GM23338 (cell line): ENCODE measurements at regions not wholly inside any gene's neighbourhood (a gene's known extent, or its start where the extent isn't known, plus 50 kb on each side); places are given as distances from the start of the nearest gene placed in this dataset.

ENCODE experiments used
- ATAC-seq: fragments of 200-7000 bp; cut with Tn5 transposase; 3 replicates; pipeline ENCODE4 v1.9.1; 2020
- DNase-seq: peaks from one replicate; pipeline ENCODE4 v3.0.0-alpha.2; 2015; ENCODE audit warnings: low spot score
- H2AFZ ChIP-seq: fragments of 200-600 bp; sonication (generic); 2 replicates; pipeline ENCODE4 v1.8.0; 2016; ENCODE audit warnings: antibody characterized with exemption, mild to moderate bottlenecking, moderate library complexity
- H3F3A ChIP-seq: fragments of 200-600 bp; sonication (generic); replicated peaks from 2 replicates; pipeline ENCODE4 v1.8.0; 2017; ENCODE audit warnings: antibody characterized with exemption, mixed run types, low read depth
- H3K27ac ChIP-seq: fragments of 200-600 bp; sonication (generic); 2 replicates; pipeline ENCODE4 v1.6.1; 2016; ENCODE audit warnings: low read depth
- H3K27me3 ChIP-seq: fragments of 200-600 bp; sonication (generic); 2 replicates; pipeline ENCODE4 v1.8.0; 2016; ENCODE audit warnings: mild to moderate bottlenecking, mixed run types, moderate library complexity; ENCODE audit not compliant: insufficient read depth
- H3K36me3 ChIP-seq: fragments of 200-600 bp; sonication (generic); 2 replicates; pipeline ENCODE4 v1.8.0; 2016; ENCODE audit warnings: mild to moderate bottlenecking; ENCODE audit not compliant: insufficient read depth
- H3K4me1 ChIP-seq: fragments of 200-600 bp; sonication (generic); 2 replicates; pipeline ENCODE4 v1.8.0; 2016; ENCODE audit warnings: mild to moderate bottlenecking, moderate library complexity; ENCODE audit not compliant: insufficient read depth
- H3K4me2 ChIP-seq: fragments of 200-600 bp; sonication (generic); 2 replicates; pipeline ENCODE4 v1.7.1; 2017; ENCODE audit warnings: mixed run types
- H3K4me3 ChIP-seq: fragments of 200-600 bp; sonication (generic); 2 replicates; pipeline ENCODE4 v1.6.1; 2016; ENCODE audit warnings: mixed run types
- H3K79me2 ChIP-seq: fragments of 200-600 bp; sonication (generic); replicated peaks from 2 replicates; pipeline ENCODE4 v1.8.0; 2017; ENCODE audit warnings: mild to moderate bottlenecking; ENCODE audit not compliant: insufficient read depth
- H3K9me2 ChIP-seq: fragments of 200-600 bp; sonication (generic); 2 replicates; pipeline ENCODE4 v1.8.0; 2017; ENCODE audit not compliant: insufficient read depth
- H4K20me1 ChIP-seq: fragments of 200-600 bp; sonication (generic); replicated peaks from 2 replicates; pipeline ENCODE4 v1.8.0; 2017; ENCODE audit warnings: mild to moderate bottlenecking; ENCODE audit not compliant: insufficient read depth
- H3K27ac Mint-ChIP-seq: 2 replicates; pipeline ENCODE4 v1.8.0; 2020; ENCODE audit warnings: inconsistent platforms, mild to moderate bottlenecking, moderate library complexity, mixed read lengths
- H3K27me3 Mint-ChIP-seq: 3 replicates; pipeline ENCODE4 v1.8.0; 2022; ENCODE audit warnings: low read depth, mild to moderate bottlenecking, moderate library complexity, mixed read lengths, inconsistent platforms; ENCODE audit not compliant: insufficient read depth, poor library complexity
- H3K36me3 Mint-ChIP-seq: 3 replicates; pipeline ENCODE4 v1.8.0; 2021; ENCODE audit warnings: low read depth, mild to moderate bottlenecking, inconsistent platforms, moderate library complexity, mixed read lengths
- H3K4me1 Mint-ChIP-seq: 3 replicates; pipeline ENCODE4 v1.8.0; 2020; ENCODE audit warnings: mild to moderate bottlenecking, inconsistent platforms, mixed read lengths
- H3K4me3 Mint-ChIP-seq: 3 replicates; pipeline ENCODE4 v1.8.0; 2021; ENCODE audit warnings: moderate library complexity, mild to moderate bottlenecking, inconsistent platforms, mixed read lengths
- H3K9me3 Mint-ChIP-seq: 3 replicates; pipeline ENCODE4 v1.8.0; 2020; ENCODE audit warnings: moderate library complexity, mild to moderate bottlenecking, inconsistent platforms, mixed read lengths
- CTCF ChIP-seq, 2 experiments: fragments of 200-600 bp in 1 of 2; sonication (generic) in 1 of 2; conservative IDR thresholded peaks; 2 replicates each; pipeline versions ENCODE4 v1.5.1 to v1.6.1; 2016 to 2017; ENCODE audit warnings: antibody characterized with exemption in 2 of 2, low read depth in 2 of 2, mild to moderate bottlenecking in 2 of 2, moderate library complexity in 1 of 2
- JUNB ChIP-seq: IDR thresholded peaks from one replicate; pipeline ENCODE4 v1.6.1; 2016; ENCODE audit warnings: antibody characterized with exemption; ENCODE audit not compliant: unreplicated experiment
- POLR2AphosphoS5 ChIP-seq: IDR thresholded peaks from 2 replicates; pipeline ENCODE4 v1.6.1; 2016; ENCODE audit warnings: antibody characterized with exemption, low read depth
- REST ChIP-seq: IDR thresholded peaks from one replicate; pipeline ENCODE4 v1.6.1; 2018; ENCODE audit warnings: antibody characterized with exemption; ENCODE audit not compliant: unreplicated experiment
- STAT1 ChIP-seq: IDR thresholded peaks from one replicate; pipeline ENCODE4 v1.6.1; 2016; ENCODE audit warnings: antibody characterized with exemption; ENCODE audit not compliant: unreplicated experiment
- ZNF331 ChIP-seq: fragments of 250-450 bp; sonication (Bioruptor Pico); IDR thresholded peaks from 2 replicates; pipeline ENCODE4 v1.5.0; 2020; ENCODE audit warnings: low read depth, mild to moderate bottlenecking, moderate library complexity
- ZNF462 ChIP-seq: fragments of 250-450 bp; sonication (Bioruptor Pico); IDR thresholded peaks from 2 replicates; pipeline ENCODE4 v1.5.0; 2020; ENCODE audit warnings: mild to moderate bottlenecking, moderate library complexity

- H3K9me3 Mint-ChIP-seq, result peaks cover 2% of the 10 kb centered on the region; the same call in 2 of the 3 replicates
- H3K4me1 Mint-ChIP-seq, result peaks cover 3% of the 10 kb centered on the region; the same call in 1 of the 3 replicates
These were observed 181.0 kb upstream of the TLL1 start for GRCh38 chr4:165692082-165692481.

GRCh38 chr4:165698272-165698671 lies 174.8 kb upstream of the TLL1 start:
- no peak overlapping the region for H2AFZ ChIP-seq
- no peaks in the 10 kb centered on the region for H3K36me3 ChIP-seq
- H4K20me1 ChIP-seq, result no peaks in the 10 kb centered on the region
- no peak overlapping the region for H3K27ac Mint-ChIP-seq
- H3K4me1 Mint-ChIP-seq, result no peaks in the 10 kb centered on the region
- H3K27me3 ChIP-seq, result no peaks in the 10 kb centered on the region
- no peaks in the 10 kb centered on the region for H3F3A ChIP-seq
- H3K27ac ChIP-seq, result no peak overlapping the region
- no peaks in the 10 kb centered on the region for H3K9me3 Mint-ChIP-seq
- no peaks in the 10 kb centered on the region for H3K79me2 ChIP-seq
- H3K4me3 Mint-ChIP-seq, result no peak overlapping the region
- H3K4me1 ChIP-seq, result no peaks in the 10 kb centered on the region; the same call in 1 of the 2 replicates
- no peaks in the 10 kb centered on the region for H3K9me2 ChIP-seq
- H3K27me3 Mint-ChIP-seq, result no peaks in the 10 kb centered on the region
- H3K4me2 ChIP-seq, result no peak overlapping the region
- DNase-seq (no peak), ATAC-seq (no peak)
- no peaks in the 10 kb centered on the region for H3K36me3 Mint-ChIP-seq
- no peak overlapping the region for H3K4me3 ChIP-seq
- no peak for TF ChIP-seq CTCF (conservative IDR thresholded peaks at IDR 0.05; ENCODE audit: low read depth in 2 of 2)
- TF ChIP-seq ZNF462 (CRISPR knock-in tag), result no peak
- no peak for TF ChIP-seq POLR2AphosphoS5
- TF ChIP-seq ZNF331 (CRISPR knock-in tag), result no peak
- no peak for TF ChIP-seq JUNB

More at GRCh38 chr4:165692082-165692481, 181.0 kb upstream of the TLL1 start:
- H2AFZ ChIP-seq, result no peak overlapping the region
- H4K20me1 ChIP-seq, result no peaks in the 10 kb centered on the region
- H3K36me3 ChIP-seq, result no peaks in the 10 kb centered on the region
- H3K36me3 Mint-ChIP-seq, result peaks cover 4% of the 10 kb centered on the region; the same call in 2 of the 3 replicates
- TF ChIP-seq REST (no peak), JUNB (no peak), STAT1 (no peak)
- H3K4me1 ChIP-seq, result no peaks in the 10 kb centered on the region; the same call in 1 of the 2 replicates
- H3K27me3 ChIP-seq, result no peaks in the 10 kb centered on the region
- no peaks in the 10 kb centered on the region for H3K79me2 ChIP-seq
- H3K27ac ChIP-seq, result no peak overlapping the region
- peaks cover 3% of the 10 kb centered on the region for H3K27me3 Mint-ChIP-seq
- no peak overlapping the region for H3K27ac Mint-ChIP-seq
- H3F3A ChIP-seq, result no peaks in the 10 kb centered on the region
- ATAC-seq (no peak), DNase-seq (no peak)
- no peaks in the 10 kb centered on the region; the same call in 1 of the 2 replicates for H3K9me2 ChIP-seq
- H3K4me3 Mint-ChIP-seq, result no peak overlapping the region
- H3K4me2 ChIP-seq, result no peak overlapping the region
- no peak overlapping the region for H3K4me3 ChIP-seq
